ENCODE measurements at regions not wholly inside any gene's neighbourhood (a gene's known extent, or its start where the extent isn't known, plus 50 kb on each side); places are given as distances from the start of the nearest gene placed in this dataset.

GRCh38 chr2:12382366-12382765 lies 334.4 kb upstream of the TRIB2 start:
- no peak for DNase-seq

GRCh38 chr2:12389344-12390045 lies 327.2 kb upstream of the TRIB2 start:
- no peak for DNase-seq

GRCh38 chr2:12391116-12391515 lies 325.6 kb upstream of the TRIB2 start:
- DNase-seq, result no peak

GRCh38 chr2:12396699-12397098 lies 320.0 kb upstream of the TRIB2 start:
- no peak for DNase-seq

- DNase-seq, result peak; percentile 21
Measured at GRCh38 chr2:12397854-12398253, 318.9 kb upstream of the TRIB2 start.

- no peak for DNase-seq
Measured at GRCh38 chr2:12399240-12399639, 317.5 kb upstream of the TRIB2 start.

- DNase-seq, result no peak
Measured at GRCh38 chr2:12400543-12400942, 316.2 kb upstream of the TRIB2 start.

- DNase-seq, result no peak
Measured at GRCh38 chr2:12402440-12403139, 314.1 kb upstream of the TRIB2 start.

GRCh38 chr2:12404497-12404896 lies 312.2 kb upstream of the TRIB2 start:
- DNase-seq, result no peak

- no peak for DNase-seq
Measured at GRCh38 chr2:12407160-12407559, 309.6 kb upstream of the TRIB2 start.

GRCh38 chr2:12412898-12413305 lies 303.8 kb upstream of the TRIB2 start:
- DNase-seq, result no peak

GRCh38 chr2:12415536-12415935 lies 301.2 kb upstream of the TRIB2 start:
- DNase-seq, result no peak

GRCh38 chr2:12416600-12416999 lies 300.1 kb upstream of the TRIB2 start:
- DNase-seq, result peak; percentile 54

GRCh38 chr2:12417786-12418185 lies 298.9 kb upstream of the TRIB2 start:
- no peak for DNase-seq

GRCh38 chr2:12419803-12420202 lies 296.9 kb upstream of the TRIB2 start:
- DNase-seq, result no peak

GRCh38 chr2:12421046-12421445 lies 295.7 kb upstream of the TRIB2 start:
- no peak for DNase-seq

- no peak for DNase-seq
Measured at GRCh38 chr2:12424219-12424618, 292.5 kb upstream of the TRIB2 start.

- DNase-seq, result peak; percentile 34
Measured at GRCh38 chr2:12424809-12425208, 291.9 kb upstream of the TRIB2 start.

GRCh38 chr2:12428324-12428723 lies 288.4 kb upstream of the TRIB2 start:
- no peak for DNase-seq

- no peak for DNase-seq
Measured at GRCh38 chr2:12428786-12429185, 287.9 kb upstream of the TRIB2 start.

- DNase-seq, result no peak
Measured at GRCh38 chr2:12429779-12430406, 286.8 kb upstream of the TRIB2 start.

GRCh38 chr2:12430407-12431133 lies 286.2 kb upstream of the TRIB2 start:
- no peak for DNase-seq

- no peak for DNase-seq
Measured at GRCh38 chr2:12432985-12433625, 283.6 kb upstream of the TRIB2 start.

Measured in femur (tissue), 1 donor.